ENCODE measurements at regions not wholly inside any gene's neighbourhood (a gene's known extent, or its start where the extent isn't known, plus 50 kb on each side); places are given as distances from the start of the nearest gene placed in this dataset.

DNA sequence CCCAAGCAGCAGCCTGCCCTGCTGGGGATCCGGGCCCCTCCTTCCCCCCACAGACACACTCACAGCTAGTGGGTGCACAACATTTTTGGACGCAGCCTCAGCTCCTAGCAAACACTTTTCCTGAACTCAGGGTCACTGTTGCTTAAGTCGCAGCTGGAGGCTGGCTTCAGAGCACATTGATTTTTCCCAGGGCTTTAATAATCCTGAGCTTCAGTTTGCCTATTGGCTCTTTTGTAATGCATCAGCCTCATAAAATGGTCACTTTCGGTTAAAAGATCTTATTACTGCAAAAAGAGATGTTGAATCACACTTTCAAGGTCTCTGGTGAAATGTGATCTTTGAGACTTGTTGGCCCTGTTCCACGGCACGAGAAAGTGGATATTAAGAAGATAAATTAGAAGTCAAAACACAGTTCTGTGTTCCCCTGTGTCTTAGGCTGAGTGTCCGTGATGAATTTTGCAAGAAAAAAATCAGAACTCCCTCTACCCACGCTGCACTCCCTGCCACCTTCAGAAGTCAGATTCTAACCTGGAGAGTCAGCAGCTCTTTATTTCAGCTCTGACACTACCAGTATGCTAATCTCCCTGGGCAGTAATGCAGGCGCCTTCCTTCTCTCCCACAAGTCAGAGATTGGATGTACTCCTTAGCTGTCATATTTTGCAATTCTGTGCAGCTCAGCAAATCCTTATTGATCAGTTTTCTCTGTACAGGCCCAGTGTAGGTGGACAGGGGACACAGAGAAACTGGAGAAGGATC lies 158.2 kb upstream of the E2F8 start:
- TF ChIP-seq, protein P1, sequence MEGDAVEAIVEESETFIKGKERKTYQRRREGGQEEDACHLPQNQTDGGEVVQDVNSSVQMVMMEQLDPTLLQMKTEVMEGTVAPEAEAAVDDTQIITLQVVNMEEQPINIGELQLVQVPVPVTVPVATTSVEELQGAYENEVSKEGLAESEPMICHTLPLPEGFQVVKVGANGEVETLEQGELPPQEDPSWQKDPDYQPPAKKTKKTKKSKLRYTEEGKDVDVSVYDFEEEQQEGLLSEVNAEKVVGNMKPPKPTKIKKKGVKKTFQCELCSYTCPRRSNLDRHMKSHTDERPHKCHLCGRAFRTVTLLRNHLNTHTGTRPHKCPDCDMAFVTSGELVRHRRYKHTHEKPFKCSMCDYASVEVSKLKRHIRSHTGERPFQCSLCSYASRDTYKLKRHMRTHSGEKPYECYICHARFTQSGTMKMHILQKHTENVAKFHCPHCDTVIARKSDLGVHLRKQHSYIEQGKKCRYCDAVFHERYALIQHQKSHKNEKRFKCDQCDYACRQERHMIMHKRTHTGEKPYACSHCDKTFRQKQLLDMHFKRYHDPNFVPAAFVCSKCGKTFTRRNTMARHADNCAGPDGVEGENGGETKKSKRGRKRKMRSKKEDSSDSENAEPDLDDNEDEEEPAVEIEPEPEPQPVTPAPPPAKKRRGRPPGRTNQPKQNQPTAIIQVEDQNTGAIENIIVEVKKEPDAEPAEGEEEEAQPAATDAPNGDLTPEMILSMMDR (conservative IDR thresholded peaks at IDR 0.05; ENCODE audit: low read depth, low read length) = no peak
- no peak for TF ChIP-seq POLR2A (IDR thresholded peaks at IDR 0.05; ENCODE audit: low read depth, low read length)
- TF ChIP-seq FOS (IDR thresholded peaks at IDR 0.05; ENCODE audit: low read depth, low read length) = no peak
- TF ChIP-seq, protein P2, sequence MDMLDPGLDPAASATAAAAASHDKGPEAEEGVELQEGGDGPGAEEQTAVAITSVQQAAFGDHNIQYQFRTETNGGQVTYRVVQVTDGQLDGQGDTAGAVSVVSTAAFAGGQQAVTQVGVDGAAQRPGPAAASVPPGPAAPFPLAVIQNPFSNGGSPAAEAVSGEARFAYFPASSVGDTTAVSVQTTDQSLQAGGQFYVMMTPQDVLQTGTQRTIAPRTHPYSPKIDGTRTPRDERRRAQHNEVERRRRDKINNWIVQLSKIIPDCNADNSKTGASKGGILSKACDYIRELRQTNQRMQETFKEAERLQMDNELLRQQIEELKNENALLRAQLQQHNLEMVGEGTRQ (IDR thresholded peaks at IDR 0.05; ENCODE audit: low read depth, low read length) = no peak
- no peak for TF ChIP-seq SMC3 (IDR thresholded peaks at IDR 0.05; ENCODE audit: low read depth, low read length)
- peak; percentile 81 for TF ChIP-seq BHLHE40 (IDR thresholded peaks at IDR 0.05; ENCODE audit: low read depth, low read length)
- TF ChIP-seq CHD1 (IDR thresholded peaks at IDR 0.05; ENCODE audit: low read depth, low read length) = no peak
- TF ChIP-seq RCOR1 (IDR thresholded peaks at IDR 0.05; ENCODE audit: insufficient replicate concordance, low read length) = no peak
- TF ChIP-seq RAD21 (IDR thresholded peaks at IDR 0.05; ENCODE audit: low read length) = no peak
- TF ChIP-seq MAZ (IDR thresholded peaks at IDR 0.05; ENCODE audit: borderline replicate concordance, low read depth, low read length) = peak; percentile 15; the same call in 1 of the 2 replicates
- peak; percentile 75 for TF ChIP-seq MAFK (IDR thresholded peaks at IDR 0.05; ENCODE audit: low read depth, low read length)
- TF ChIP-seq MXI1 (IDR thresholded peaks at IDR 0.05; ENCODE audit: borderline replicate concordance, low read depth, low read length) = no peak
- TF ChIP-seq, protein P3, sequence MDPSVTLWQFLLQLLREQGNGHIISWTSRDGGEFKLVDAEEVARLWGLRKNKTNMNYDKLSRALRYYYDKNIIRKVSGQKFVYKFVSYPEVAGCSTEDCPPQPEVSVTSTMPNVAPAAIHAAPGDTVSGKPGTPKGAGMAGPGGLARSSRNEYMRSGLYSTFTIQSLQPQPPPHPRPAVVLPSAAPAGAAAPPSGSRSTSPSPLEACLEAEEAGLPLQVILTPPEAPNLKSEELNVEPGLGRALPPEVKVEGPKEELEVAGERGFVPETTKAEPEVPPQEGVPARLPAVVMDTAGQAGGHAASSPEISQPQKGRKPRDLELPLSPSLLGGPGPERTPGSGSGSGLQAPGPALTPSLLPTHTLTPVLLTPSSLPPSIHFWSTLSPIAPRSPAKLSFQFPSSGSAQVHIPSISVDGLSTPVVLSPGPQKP (IDR thresholded peaks at IDR 0.05; ENCODE audit: borderline replicate concordance, low read depth, low read length) = no peak
